GM21528 (cell line): ENCODE measurements at regions not wholly inside any gene's neighbourhood (a gene's known extent, or its start where the extent isn't known, plus 50 kb on each side); places are given as distances from the start of the nearest gene placed in this dataset.
"Not testable (repeated sequence)": the region's sequence is repeated elsewhere in the genome, so short reads cannot be mapped to it uniquely, and the experiment has no call there.

Experiments used
- ATAC-seq: cut with Tn5 transposase; IDR thresholded peaks from one replicate; pipeline ENCODE4 v1.9.1; 2021; ENCODE audit warnings: mild to moderate bottlenecking, moderate library complexity; ENCODE audit not compliant: unreplicated experiment, low FRiP score

- ATAC-seq = no peak
Observed at GRCh38 chrX:4622486-4623167, 909.2 kb upstream of the PRKX start.

- ATAC-seq = not testable (repeated sequence)
Observed at GRCh38 chrX:4613651-4614050, 900.2 kb upstream of the PRKX start.

GRCh38 chrX:4588893-4589292 lies 875.4 kb upstream of the PRKX start:
- no peak for ATAC-seq

GRCh38 chrX:4588466-4588865 lies 875.0 kb upstream of the PRKX start:
- ATAC-seq = no peak

GRCh38 chrX:4588056-4588455 lies 874.6 kb upstream of the PRKX start:
- no peak for ATAC-seq

- no peak for ATAC-seq
Observed at GRCh38 chrX:4579999-4580398, 866.5 kb upstream of the PRKX start.

GRCh38 chrX:4579480-4579879 lies 866.0 kb upstream of the PRKX start:
- no peak for ATAC-seq

- ATAC-seq = no peak
Observed at GRCh38 chrX:4572691-4573090, 859.2 kb upstream of the PRKX start.

- ATAC-seq = no peak
Observed at GRCh38 chrX:4570151-4570550, 856.7 kb upstream of the PRKX start.

GRCh38 chrX:4560192-4560591 lies 846.7 kb upstream of the PRKX start:
- no peak for ATAC-seq

- no peak for ATAC-seq
Observed at GRCh38 chrX:4550018-4550417, 836.6 kb upstream of the PRKX start.

- no peak for ATAC-seq
Observed at GRCh38 chrX:4547213-4547836, 833.9 kb upstream of the PRKX start.

GRCh38 chrX:4546178-4546577 lies 832.7 kb upstream of the PRKX start:
- not testable (repeated sequence) for ATAC-seq

GRCh38 chrX:4528247-4528646 lies 814.8 kb upstream of the PRKX start:
- ATAC-seq = no peak

- ATAC-seq = no peak
Observed at GRCh38 chrX:4485912-4486311, 772.5 kb upstream of the PRKX start.

GRCh38 chrX:4484266-4484665 lies 770.8 kb upstream of the PRKX start:
- ATAC-seq = no peak

GRCh38 chrX:4451591-4451990 lies 738.1 kb upstream of the PRKX start:
- no peak for ATAC-seq

GRCh38 chrX:4450177-4450576 lies 736.7 kb upstream of the PRKX start:
- no peak for ATAC-seq

GRCh38 chrX:4435905-4436304 lies 722.5 kb upstream of the PRKX start:
- ATAC-seq = no peak

- ATAC-seq = no peak
Observed at GRCh38 chrX:4397471-4397870, 684.0 kb upstream of the PRKX start.

GRCh38 chrX:4382273-4382672 lies 668.8 kb upstream of the PRKX start:
- ATAC-seq = no peak

- no peak for ATAC-seq
Observed at GRCh38 chrX:4380710-4381109, 667.3 kb upstream of the PRKX start.
